ENCODE measurements at regions not wholly inside any gene's neighbourhood (a gene's known extent, or its start where the extent isn't known, plus 50 kb on each side); places are given as distances from the start of the nearest gene placed in this dataset.

DNA sequence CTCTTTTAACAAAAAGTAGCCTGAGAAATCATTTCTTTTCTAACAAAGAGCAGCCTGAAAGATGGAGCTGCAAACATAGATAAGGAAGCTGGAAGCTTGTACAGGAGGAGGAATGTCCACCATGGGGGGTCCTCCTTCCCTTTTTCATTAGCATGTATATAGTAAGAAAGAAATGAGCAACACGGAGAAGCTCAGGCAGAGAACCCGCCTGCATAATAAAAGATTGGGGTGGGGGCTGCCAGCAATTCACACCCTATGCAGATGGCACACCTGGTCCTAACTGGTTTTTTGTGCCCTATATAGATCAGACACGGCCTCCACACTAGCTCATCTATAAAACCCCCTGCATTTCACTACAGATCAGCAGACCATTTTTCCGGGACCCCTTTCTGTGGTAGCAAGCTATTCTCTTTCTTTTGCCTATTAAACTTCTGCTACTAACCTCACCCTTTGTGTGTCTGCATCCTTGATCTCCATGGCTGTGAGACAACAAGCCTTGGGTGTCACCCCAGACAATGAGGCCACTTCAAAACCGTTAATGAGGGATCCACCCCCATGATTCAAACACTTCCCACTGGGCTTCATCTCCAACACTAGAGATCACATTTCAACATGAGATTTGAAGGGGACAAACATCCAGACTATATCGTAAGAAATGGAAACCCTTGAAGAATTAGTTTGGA, 167.5 kb upstream of the FREM2 start:
- no peak for DNase-seq

DNA sequence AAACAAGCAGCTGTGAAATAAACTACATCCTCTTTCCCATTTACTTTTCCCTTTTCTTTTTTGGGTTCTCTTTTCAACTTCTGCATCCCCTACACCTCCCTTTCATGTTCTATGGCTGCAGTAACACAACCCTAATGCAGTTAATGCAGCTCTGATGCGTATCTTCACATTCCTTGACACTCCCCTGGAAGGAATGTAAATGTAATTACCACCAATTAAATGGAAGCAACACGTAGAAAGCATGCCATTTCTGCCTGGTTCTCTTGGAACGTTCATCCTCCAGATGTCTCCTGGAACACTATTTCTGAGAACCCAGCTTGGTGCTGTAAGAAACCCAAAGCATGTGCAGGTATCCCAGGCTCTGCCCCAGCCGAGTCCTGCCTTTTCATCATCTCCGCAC, 166.8 kb upstream of the FREM2 start:
- no peak for DNase-seq

DNA sequence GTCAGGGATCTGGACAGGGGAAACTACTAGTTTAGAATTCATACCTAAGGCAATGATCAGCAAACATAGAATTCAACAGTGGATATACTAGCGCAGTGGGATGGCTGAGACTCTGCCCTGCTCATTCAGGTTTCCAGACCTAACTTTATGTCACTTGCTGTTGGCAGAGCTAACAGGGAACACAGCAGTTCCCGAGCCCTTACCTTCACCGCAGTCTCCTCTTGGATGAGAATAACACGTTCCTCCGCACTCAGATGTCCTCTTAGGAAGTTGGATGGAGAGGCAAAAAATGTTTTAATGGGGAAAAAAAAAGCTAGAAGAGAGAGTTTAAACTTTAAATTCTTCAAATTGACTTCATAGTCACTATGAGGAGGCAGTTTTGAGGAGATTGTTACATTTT, 159.7 kb upstream of the FREM2 start:
- no peak for DNase-seq

DNA sequence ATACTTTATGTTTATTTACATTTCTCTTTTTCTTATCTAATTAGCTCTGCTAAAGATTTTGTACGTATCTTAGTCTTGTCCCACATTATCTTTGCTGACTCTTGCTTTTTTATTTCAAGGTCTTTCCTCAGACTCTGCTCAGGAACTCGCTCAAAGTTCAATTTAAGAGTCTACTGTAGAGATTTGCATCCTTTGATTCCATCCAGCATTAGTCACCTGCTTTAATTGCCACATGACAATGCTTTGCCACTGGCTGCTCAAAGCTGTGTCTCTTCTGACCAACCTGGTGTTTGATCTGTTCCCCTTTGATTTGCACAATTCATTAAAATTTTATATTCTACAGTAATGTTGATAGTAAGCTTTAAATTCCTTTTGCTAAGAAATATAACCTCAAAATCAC, 157.9 kb upstream of the FREM2 start:
- DNase-seq, result no peak

DNA sequence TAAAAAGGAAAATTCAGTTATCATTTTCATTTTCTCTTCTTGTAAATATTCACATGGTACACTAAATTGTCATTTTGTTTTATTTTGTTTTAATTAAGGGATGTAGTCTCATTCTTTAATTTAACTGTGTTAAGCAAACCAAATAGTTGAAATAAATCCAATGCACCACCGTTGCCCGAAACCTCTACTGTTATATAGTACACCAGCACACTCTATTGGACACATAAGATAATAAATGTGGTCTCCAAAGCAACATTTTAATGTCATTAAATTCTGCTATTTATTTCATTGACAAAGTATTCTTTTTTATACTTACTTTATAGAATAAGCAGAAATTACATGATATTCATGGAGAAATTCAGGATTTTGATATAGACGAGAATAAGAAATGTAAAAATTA, 156.4 kb upstream of the FREM2 start:
- peak; percentile 19 for DNase-seq

GRCh38 chr13:38535261-38535660, 151.6 kb upstream of the FREM2 start:
- DNase-seq, result no peak

GRCh38 chr13:38537051-38537450, 149.8 kb upstream of the FREM2 start:
- no peak for DNase-seq

GRCh38 chr13:38538422-38538821, 148.5 kb upstream of the FREM2 start:
- DNase-seq, result no peak

GRCh38 chr13:38539632-38540031, 147.2 kb upstream of the FREM2 start:
- no peak for DNase-seq

DNA sequence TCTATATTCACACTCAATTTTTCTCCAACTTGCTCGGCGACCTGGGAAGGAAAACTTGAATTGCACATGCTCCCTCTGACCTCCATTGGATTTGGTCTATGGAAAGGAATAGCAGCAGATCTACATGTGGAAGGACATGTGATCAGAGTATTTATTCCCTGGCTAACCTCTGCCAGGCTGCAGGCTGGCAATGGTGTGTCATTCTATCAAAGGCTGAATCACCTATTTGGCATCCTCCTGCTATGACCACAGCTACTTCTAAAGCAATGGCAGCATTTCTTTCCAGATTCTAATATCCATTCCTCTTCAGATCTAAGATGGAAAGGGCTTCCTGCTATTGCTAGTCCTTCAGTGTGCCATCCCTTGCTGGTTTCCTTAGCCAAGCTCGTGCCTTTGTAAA, 144.3 kb upstream of the FREM2 start:
- DNase-seq, result no peak

GRCh38 chr13:38543561-38543960, 143.3 kb upstream of the FREM2 start:
- DNase-seq, result no peak

- no peak for DNase-seq
Measured at GRCh38 chr13:38563739-38564138, 123.1 kb upstream of the FREM2 start.

DNA sequence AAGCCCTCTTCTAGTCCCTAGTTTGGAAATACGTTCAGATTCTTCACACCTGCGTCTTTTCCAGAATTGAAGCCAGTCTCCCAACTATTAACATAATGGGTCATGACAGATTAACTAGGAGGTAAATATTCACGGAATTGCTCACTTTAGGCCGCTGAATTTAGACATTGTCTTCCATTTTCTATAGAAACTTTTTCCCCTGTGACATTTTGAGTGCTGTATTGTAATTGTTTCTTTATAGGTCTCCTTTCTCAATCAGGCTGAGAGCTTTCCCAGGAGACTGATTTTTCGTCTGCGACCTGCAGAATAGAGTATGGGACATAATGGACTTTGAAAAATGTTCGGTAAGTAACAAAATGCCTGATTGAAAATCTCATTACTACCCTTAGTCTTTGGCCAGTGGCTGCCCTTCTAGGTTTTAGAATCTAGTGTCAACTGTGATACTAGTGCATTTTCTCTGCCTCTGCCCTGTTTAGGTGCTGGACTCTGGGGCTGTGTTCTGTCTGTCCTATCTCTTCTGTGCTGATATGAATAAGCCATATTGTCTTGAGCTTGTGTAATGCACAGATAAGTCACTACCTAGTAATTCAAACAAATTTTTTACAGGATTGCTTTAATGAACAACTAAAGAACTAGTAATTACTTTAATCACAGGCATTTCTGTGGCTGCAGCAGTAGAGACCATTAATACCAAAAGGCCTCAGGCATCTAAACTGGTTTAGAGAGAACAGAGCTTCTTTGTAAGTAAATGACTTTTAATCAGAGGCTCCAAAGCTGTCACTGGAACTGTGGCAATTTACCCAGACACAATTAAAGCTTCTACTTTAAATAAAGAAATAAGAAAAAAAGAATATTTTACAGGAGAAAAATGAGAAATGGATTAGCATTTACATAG, 122.4 kb upstream of the FREM2 start:
- DNase-seq, result no peak

- DNase-seq, result no peak
Measured at GRCh38 chr13:38566023-38566422, 120.9 kb upstream of the FREM2 start.

GRCh38 chr13:38566519-38566918, 120.4 kb upstream of the FREM2 start:
- DNase-seq, result no peak

DNA sequence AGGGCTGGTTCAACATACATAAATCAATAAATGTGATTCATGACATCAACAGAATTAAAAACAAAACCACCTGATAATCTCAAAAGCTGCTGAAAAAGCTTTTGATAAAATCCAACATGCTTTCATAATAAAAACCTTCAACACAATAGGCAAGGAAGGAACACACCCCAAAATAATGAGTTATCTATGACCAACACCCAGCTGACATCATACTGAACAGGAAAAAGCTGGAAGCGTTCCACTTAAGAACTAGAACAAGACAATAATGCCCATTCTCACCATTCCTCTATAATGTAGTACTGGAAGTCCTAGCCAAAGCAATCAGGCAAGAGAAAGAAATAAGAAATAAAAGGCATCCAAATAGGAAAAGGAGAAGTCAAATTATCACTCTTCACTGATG, 116.2 kb upstream of the FREM2 start:
- DNase-seq, result no peak

- no peak for DNase-seq
Measured at GRCh38 chr13:38575427-38575826, 111.5 kb upstream of the FREM2 start.

DNA sequence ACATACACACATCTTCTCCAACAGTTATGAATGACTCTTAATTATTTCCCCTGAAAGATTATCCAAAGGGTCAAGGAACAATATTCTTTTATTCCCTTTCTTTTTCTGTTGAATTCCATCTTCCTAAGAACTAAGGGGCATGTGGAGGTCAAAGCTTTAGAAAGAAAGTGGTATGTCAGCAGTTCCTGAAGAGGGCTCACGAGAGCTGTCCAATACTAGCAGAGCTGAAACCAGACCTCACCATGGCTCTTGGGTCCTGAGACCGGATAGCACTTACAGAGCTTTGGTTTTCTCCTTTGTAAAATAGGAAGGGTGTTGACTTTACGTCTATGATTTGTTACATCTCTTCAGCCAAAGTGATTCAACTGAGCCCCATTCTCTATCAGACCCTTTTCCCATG, 109.8 kb upstream of the FREM2 start:
- no peak for DNase-seq

DNA sequence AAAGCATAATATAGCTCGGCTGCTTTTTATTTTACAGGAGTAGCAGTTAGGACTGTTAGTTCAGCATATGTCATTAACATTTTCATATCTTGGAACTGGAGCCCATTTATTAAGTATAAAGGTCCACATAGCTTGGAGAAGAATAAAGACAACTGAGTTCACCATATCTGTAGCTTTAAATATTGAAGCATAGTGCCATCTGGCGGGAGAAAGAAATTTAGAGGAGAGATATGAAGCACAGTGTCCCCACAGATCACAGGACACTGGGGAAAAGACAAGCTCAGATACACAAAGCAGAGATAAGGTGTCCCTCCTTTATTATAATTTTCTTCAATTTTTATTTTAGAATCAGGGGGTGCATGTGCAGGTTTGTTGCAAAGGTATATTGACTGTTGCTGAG, 104.7 kb upstream of the FREM2 start:
- DNase-seq, result peak; percentile 33

DNA sequence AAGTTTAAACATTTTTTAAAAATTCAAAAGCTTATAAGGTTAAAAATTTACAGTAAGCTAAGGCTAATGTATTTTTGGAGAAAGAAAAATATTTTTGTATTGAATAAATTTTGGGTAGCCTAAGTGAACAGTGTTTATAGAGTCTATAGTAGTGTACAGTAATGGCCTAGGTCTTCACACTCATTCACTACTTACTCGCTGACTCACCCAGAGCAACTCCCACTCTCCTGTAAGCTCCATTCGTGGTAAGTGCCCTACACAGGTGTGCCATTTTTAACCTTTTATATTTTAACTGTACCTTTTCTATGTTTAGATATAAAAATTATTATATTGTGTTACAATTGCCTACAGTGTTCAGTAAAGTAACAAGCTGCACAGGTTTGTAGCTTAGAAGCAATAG, 96.6 kb upstream of the FREM2 start:
- DNase-seq, result no peak

GRCh38 chr13:38590796-38591507, 95.9 kb upstream of the FREM2 start:
- DNase-seq, result no peak

- no peak for DNase-seq
Measured at GRCh38 chr13:38602266-38602665, 84.6 kb upstream of the FREM2 start.
